K562 (cell line): ENCODE measurements at regions not wholly inside any gene's neighbourhood (a gene's known extent, or its start where the extent isn't known, plus 50 kb on each side); places are given as distances from the start of the nearest gene placed in this dataset.

Experiments used
- ADNP ChIP-seq: fragments of 200-800 bp; sonication (Bioruptor generic); IDR thresholded peaks from 2 replicates; pipeline ENCODE4 v1.6.1; 2016; ENCODE audit warnings: missing genetic modification characterization, missing compliant biosample characterization
- CEBPG ChIP-seq, 3 experiments: fragments of 200-800 bp in 1 of 3; sonication (Bioruptor generic) in 1 of 3; sonication (generic) in 1 of 3; formaldehyde crosslinking in 1 of 3; IDR thresholded peaks in 2 of 3; conservative IDR thresholded peaks in 1 of 3; 2 replicates each; pipeline versions ENCODE4 v1.6.1 to v1.8.0; 2016 to 2022; ENCODE audit warnings: missing compliant biosample characterization in 2 of 3, missing genetic modification characterization in 2 of 3, mild to moderate bottlenecking in 1 of 3, missing genetic modification reagents in 1 of 3
- DPF2 ChIP-seq: fragments of 450-650 bp; IDR thresholded peaks from 2 replicates; pipeline ENCODE4 v1.6.1; 2016
- FOSL1 ChIP-seq: fragments of 200-800 bp; sonication (Bioruptor generic); conservative IDR thresholded peaks from 2 replicates; pipeline ENCODE4 v1.6.1; 2016; ENCODE audit warnings: missing genetic modification characterization, missing compliant biosample characterization
- GABPB1 ChIP-seq: sonication (generic); formaldehyde crosslinking; IDR thresholded peaks from 2 replicates; pipeline ENCODE4 v1.8.0; 2022; ENCODE audit warnings: mild to moderate bottlenecking, missing genetic modification reagents
- KDM1A ChIP-seq, 2 experiments: fragments of 450-650 bp; IDR thresholded peaks; 2 replicates each; pipeline ENCODE4 v1.6.1; 2016; ENCODE audit warnings: mild to moderate bottlenecking in 2 of 2
- NFE2L1 ChIP-seq: fragments of 450-650 bp; IDR thresholded peaks from 2 replicates; pipeline ENCODE4 v1.6.1; 2016; ENCODE audit warnings: missing genetic modification characterization, low read depth, mild to moderate bottlenecking, missing compliant biosample characterization, moderate library complexity, borderline replicate concordance
- RB1 ChIP-seq: fragments of 450-650 bp; IDR thresholded peaks from 2 replicates; pipeline ENCODE4 v1.6.1; 2017; ENCODE audit warnings: low read depth, mild to moderate bottlenecking
- TAF15 ChIP-seq: fragments of 200-400 bp; formaldehyde crosslinking; IDR thresholded peaks from 2 replicates; pipeline ENCODE4 v1.6.1; 2017; ENCODE audit warnings: mild to moderate bottlenecking, low read depth, low read length, moderate library complexity
- ZNF324 ChIP-seq: fragments of 250-450 bp; sonication (Bioruptor Pico); IDR thresholded peaks from 2 replicates; pipeline ENCODE4 v1.4.0; 2020; ENCODE audit warnings: mild to moderate bottlenecking
- ZNF695 ChIP-seq: fragments of 450-650 bp; formaldehyde crosslinking; IDR thresholded peaks from 2 replicates; pipeline ENCODE4 v1.4.0; 2020; ENCODE audit warnings: mild to moderate bottlenecking, moderate library complexity
- TF ChIP-seq, protein P1 (sequence below): fragments of 250-450 bp; sonication (Bioruptor Pico); IDR thresholded peaks from 2 replicates; pipeline ENCODE4 v1.8.0; 2022; ENCODE audit warnings: inconsistent platforms
- TF ChIP-seq, protein P2 (sequence below): fragments of 200-600 bp; sonication (generic); IDR thresholded peaks from one replicate; pipeline ENCODE4 v1.6.1; 2012; ENCODE audit warnings: mild to moderate bottlenecking, low read depth, low read length, inconsistent platforms
- TF ChIP-seq, protein P3 (sequence below): IDR thresholded peaks from 3 replicates; pipeline ENCODE4 v1.6.1; 2011; ENCODE audit warnings: borderline replicate concordance, mild to moderate bottlenecking; ENCODE audit not compliant: insufficient read length, insufficient read depth

DNA sequence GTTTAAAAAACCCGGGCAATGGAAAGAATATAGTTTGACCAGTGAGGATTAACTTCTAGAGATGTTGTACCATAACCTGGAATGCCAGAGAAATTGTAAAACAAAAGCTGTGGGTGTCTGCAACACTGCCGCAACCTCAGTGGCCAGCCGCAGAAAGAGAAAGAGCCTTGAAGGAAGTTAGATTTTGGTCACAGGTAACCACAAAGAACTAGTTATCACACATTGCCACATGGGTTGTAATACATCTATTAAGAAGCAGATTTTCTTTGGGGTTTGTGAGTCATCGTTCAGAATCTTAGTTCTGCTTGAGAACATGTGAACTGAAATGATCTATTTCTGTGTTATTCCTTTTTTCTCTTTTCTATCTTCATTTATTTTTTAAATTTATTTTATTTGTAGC is 222.9 kb upstream of the AGAP1 start (continued):
- TF ChIP-seq, protein P1, sequence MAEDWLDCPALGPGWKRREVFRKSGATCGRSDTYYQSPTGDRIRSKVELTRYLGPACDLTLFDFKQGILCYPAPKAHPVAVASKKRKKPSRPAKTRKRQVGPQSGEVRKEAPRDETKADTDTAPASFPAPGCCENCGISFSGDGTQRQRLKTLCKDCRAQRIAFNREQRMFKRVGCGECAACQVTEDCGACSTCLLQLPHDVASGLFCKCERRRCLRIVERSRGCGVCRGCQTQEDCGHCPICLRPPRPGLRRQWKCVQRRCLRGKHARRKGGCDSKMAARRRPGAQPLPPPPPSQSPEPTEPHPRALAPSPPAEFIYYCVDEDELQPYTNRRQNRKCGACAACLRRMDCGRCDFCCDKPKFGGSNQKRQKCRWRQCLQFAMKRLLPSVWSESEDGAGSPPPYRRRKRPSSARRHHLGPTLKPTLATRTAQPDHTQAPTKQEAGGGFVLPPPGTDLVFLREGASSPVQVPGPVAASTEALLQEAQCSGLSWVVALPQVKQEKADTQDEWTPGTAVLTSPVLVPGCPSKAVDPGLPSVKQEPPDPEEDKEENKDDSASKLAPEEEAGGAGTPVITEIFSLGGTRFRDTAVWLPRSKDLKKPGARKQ: no peak
- no peak for TF ChIP-seq CEBPG (CRISPR knock-in tag; IDR thresholded peaks at IDR 0.05)
- TF ChIP-seq CEBPG (tag; conservative IDR thresholded peaks at IDR 0.05 in 1 of 2, IDR thresholded peaks at IDR 0.05 in 1 of 2): 0 out of 4 replicates have a peak, but pooled peaks of 1 of the 2 experiments have one; percentile 19
- no peak for TF ChIP-seq DPF2
- TF ChIP-seq RB1: no peak
- TF ChIP-seq, protein P2, sequence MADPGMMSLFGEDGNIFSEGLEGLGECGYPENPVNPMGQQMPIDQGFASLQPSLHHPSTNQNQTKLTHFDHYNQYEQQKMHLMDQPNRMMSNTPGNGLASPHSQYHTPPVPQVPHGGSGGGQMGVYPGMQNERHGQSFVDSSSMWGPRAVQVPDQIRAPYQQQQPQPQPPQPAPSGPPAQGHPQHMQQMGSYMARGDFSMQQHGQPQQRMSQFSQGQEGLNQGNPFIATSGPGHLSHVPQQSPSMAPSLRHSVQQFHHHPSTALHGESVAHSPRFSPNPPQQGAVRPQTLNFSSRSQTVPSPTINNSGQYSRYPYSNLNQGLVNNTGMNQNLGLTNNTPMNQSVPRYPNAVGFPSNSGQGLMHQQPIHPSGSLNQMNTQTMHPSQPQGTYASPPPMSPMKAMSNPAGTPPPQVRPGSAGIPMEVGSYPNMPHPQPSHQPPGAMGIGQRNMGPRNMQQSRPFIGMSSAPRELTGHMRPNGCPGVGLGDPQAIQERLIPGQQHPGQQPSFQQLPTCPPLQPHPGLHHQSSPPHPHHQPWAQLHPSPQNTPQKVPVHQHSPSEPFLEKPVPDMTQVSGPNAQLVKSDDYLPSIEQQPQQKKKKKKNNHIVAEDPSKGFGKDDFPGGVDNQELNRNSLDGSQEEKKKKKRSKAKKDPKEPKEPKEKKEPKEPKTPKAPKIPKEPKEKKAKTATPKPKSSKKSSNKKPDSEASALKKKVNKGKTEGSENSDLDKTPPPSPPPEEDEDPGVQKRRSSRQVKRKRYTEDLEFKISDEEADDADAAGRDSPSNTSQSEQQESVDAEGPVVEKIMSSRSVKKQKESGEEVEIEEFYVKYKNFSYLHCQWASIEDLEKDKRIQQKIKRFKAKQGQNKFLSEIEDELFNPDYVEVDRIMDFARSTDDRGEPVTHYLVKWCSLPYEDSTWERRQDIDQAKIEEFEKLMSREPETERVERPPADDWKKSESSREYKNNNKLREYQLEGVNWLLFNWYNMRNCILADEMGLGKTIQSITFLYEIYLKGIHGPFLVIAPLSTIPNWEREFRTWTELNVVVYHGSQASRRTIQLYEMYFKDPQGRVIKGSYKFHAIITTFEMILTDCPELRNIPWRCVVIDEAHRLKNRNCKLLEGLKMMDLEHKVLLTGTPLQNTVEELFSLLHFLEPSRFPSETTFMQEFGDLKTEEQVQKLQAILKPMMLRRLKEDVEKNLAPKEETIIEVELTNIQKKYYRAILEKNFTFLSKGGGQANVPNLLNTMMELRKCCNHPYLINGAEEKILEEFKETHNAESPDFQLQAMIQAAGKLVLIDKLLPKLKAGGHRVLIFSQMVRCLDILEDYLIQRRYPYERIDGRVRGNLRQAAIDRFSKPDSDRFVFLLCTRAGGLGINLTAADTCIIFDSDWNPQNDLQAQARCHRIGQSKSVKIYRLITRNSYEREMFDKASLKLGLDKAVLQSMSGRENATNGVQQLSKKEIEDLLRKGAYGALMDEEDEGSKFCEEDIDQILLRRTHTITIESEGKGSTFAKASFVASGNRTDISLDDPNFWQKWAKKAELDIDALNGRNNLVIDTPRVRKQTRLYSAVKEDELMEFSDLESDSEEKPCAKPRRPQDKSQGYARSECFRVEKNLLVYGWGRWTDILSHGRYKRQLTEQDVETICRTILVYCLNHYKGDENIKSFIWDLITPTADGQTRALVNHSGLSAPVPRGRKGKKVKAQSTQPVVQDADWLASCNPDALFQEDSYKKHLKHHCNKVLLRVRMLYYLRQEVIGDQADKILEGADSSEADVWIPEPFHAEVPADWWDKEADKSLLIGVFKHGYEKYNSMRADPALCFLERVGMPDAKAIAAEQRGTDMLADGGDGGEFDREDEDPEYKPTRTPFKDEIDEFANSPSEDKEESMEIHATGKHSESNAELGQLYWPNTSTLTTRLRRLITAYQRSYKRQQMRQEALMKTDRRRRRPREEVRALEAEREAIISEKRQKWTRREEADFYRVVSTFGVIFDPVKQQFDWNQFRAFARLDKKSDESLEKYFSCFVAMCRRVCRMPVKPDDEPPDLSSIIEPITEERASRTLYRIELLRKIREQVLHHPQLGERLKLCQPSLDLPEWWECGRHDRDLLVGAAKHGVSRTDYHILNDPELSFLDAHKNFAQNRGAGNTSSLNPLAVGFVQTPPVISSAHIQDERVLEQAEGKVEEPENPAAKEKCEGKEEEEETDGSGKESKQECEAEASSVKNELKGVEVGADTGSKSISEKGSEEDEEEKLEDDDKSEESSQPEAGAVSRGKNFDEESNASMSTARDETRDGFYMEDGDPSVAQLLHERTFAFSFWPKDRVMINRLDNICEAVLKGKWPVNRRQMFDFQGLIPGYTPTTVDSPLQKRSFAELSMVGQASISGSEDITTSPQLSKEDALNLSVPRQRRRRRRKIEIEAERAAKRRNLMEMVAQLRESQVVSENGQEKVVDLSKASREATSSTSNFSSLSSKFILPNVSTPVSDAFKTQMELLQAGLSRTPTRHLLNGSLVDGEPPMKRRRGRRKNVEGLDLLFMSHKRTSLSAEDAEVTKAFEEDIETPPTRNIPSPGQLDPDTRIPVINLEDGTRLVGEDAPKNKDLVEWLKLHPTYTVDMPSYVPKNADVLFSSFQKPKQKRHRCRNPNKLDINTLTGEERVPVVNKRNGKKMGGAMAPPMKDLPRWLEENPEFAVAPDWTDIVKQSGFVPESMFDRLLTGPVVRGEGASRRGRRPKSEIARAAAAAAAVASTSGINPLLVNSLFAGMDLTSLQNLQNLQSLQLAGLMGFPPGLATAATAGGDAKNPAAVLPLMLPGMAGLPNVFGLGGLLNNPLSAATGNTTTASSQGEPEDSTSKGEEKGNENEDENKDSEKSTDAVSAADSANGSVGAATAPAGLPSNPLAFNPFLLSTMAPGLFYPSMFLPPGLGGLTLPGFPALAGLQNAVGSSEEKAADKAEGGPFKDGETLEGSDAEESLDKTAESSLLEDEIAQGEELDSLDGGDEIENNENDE: no peak
- TF ChIP-seq FOSL1: peak; percentile 77
- TF ChIP-seq GABPB1: no peak
- TF ChIP-seq, protein P3, sequence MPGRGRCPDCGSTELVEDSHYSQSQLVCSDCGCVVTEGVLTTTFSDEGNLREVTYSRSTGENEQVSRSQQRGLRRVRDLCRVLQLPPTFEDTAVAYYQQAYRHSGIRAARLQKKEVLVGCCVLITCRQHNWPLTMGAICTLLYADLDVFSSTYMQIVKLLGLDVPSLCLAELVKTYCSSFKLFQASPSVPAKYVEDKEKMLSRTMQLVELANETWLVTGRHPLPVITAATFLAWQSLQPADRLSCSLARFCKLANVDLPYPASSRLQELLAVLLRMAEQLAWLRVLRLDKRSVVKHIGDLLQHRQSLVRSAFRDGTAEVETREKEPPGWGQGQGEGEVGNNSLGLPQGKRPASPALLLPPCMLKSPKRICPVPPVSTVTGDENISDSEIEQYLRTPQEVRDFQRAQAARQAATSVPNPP: no peak
- no peak for TF ChIP-seq NFE2L1 (tag)
- TF ChIP-seq ZNF695 (CRISPR knock-in tag): no peak
- TF ChIP-seq KDM1A (IDR thresholded peaks at IDR 0.05): peak; percentile 59 to 63; a peak in 3 of 4 replicates
- no peak for TF ChIP-seq TAF15
- TF ChIP-seq ADNP: no peak
- TF ChIP-seq ZNF324 (CRISPR knock-in tag): no peak
